ENCODE measurements at regions not wholly inside any gene's neighbourhood (a gene's known extent, or its start where the extent isn't known, plus 50 kb on each side); places are given as distances from the start of the nearest gene placed in this dataset.

DNA sequence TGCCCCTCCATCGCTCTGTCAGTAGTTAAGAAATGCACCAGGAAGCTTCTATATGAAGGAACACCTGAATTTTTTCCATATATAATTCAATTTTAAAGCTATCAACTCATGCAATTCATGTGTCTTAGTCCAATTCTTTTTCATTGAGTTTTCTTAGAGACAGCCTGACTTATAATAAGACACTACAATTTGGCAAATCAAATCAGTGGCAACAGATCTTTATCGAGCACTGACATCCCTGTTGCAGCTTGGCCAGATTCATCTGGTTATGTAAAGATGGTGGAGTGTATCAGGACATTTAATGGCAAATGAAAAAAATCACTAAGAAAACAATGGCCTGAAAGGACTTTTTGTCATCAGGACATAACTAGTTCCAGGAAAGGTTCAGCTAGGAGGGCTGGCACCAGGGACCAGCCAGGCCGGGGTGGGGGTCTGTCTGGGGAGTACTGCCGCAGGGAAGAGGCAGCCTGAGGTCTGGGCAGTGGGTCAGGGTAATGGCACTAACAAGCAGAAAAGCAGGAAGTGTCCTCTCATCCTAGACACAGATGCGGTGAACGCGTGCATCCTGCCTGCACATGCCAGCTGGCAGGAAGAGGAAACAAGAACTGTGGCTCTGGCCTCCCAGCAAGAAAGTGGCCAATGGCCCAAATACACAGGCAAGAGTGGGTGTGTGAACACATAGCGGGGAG, 100.5 kb upstream of the LMNTD1 start:
- Mint-ChIP-seq H3K27ac (ENCODE audit: unreplicated experiment) (no peak overlapping the region), H3K9me3 (ENCODE audit: unreplicated experiment) (no peaks in the 10 kb centered on the region), H3K27me3 (ENCODE audit: insufficient read depth, unreplicated experiment) (no peaks in the 10 kb centered on the region), H3K4me1 (ENCODE audit: low read depth, unreplicated experiment) (no peaks in the 10 kb centered on the region), H3K36me3 (ENCODE audit: insufficient read depth, unreplicated experiment) (peaks cover 4% of the 10 kb centered on the region), H3K4me3 (ENCODE audit: unreplicated experiment) (no peak overlapping the region)
- Histone ChIP-seq H3K4me3 (ENCODE audit: low read depth, low read length) (no peak overlapping the region), H3K9me3 (no peaks in the 10 kb centered on the region), H3K36me3 (ENCODE audit: control insufficient read depth, insufficient read depth, low read length) (no peaks in the 10 kb centered on the region), H3K27me3 (replicated peaks; ENCODE audit: control insufficient read depth, insufficient read depth, low read length) (no peaks in the 10 kb centered on the region), H3K4me1 (peaks cover 6% of the 10 kb centered on the region)
- POLR2A ChIA-PET = no interaction called here
- no TSS peak for BruUV-seq (replicated peaks)
- DNase-seq = no peak
- intact Hi-C loops (cut with micrococcal nuclease; ENCODE audit: unreplicated experiment) = no loop called here
- TF ChIP-seq, protein P1, sequence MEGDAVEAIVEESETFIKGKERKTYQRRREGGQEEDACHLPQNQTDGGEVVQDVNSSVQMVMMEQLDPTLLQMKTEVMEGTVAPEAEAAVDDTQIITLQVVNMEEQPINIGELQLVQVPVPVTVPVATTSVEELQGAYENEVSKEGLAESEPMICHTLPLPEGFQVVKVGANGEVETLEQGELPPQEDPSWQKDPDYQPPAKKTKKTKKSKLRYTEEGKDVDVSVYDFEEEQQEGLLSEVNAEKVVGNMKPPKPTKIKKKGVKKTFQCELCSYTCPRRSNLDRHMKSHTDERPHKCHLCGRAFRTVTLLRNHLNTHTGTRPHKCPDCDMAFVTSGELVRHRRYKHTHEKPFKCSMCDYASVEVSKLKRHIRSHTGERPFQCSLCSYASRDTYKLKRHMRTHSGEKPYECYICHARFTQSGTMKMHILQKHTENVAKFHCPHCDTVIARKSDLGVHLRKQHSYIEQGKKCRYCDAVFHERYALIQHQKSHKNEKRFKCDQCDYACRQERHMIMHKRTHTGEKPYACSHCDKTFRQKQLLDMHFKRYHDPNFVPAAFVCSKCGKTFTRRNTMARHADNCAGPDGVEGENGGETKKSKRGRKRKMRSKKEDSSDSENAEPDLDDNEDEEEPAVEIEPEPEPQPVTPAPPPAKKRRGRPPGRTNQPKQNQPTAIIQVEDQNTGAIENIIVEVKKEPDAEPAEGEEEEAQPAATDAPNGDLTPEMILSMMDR (IDR thresholded peaks at IDR 0.05; ENCODE audit: insufficient read depth in 1 of 2, low read depth in 1 of 2, low read length in 1 of 2, severe bottlenecking in 1 of 2, unreplicated experiment in 1 of 2) = no peak
- CTCF ChIA-PET = no interaction called here

DNA sequence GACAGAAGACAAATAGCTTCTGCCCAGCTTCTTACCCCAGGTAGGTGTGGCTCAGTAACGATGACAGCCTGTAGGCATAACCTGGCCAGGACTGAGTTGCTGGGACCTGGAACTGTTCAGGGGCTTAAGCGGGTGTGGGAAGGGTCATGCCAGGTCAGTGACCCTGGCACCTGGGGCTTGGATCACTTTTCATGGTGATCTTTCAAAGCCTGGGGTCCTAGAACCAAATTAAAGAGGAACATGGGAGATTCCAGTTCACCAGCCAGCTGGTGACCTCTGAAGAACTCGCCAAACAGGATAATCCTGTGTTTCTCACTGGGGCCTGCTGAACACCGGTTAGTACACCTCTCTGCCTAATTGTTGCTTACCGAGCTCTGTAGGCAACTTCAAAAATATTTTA, 102.6 kb upstream of the LMNTD1 start:
- Mint-ChIP-seq H3K27me3 (ENCODE audit: insufficient read depth, unreplicated experiment) (no peaks in the 10 kb centered on the region), H3K4me1 (ENCODE audit: low read depth, unreplicated experiment) (no peaks in the 10 kb centered on the region), H3K9me3 (ENCODE audit: unreplicated experiment) (no peaks in the 10 kb centered on the region), H3K27ac (ENCODE audit: unreplicated experiment) (no peak overlapping the region), H3K36me3 (ENCODE audit: insufficient read depth, unreplicated experiment) (peaks cover 4% of the 10 kb centered on the region), H3K4me3 (ENCODE audit: unreplicated experiment) (no peak overlapping the region)
- Histone ChIP-seq H3K4me3 (ENCODE audit: low read depth, low read length) (no peak overlapping the region), H3K36me3 (ENCODE audit: control insufficient read depth, insufficient read depth, low read length) (no peaks in the 10 kb centered on the region), H3K27me3 (replicated peaks; ENCODE audit: control insufficient read depth, insufficient read depth, low read length) (no peaks in the 10 kb centered on the region), H3K4me1 (peaks cover 6% of the 10 kb centered on the region), H3K9me3 (no peaks in the 10 kb centered on the region)
- peak; percentile 54 to 67 for DNase-seq
- no TSS peak for BruUV-seq (replicated peaks)
- TF ChIP-seq, protein P1 (IDR thresholded peaks at IDR 0.05; ENCODE audit: insufficient read depth in 1 of 2, low read depth in 1 of 2, low read length in 1 of 2, severe bottlenecking in 1 of 2, unreplicated experiment in 1 of 2) = no peak
- ChIA-PET POLR2A (interaction anchor here (0.6 kb wide), 1 partner anchor 13 kb away, joined by 12 read pairs; no protein-coding TSS in a partner anchor), CTCF (no interaction called here)
- intact Hi-C loops (cut with micrococcal nuclease; ENCODE audit: unreplicated experiment) = no loop called here

DNA sequence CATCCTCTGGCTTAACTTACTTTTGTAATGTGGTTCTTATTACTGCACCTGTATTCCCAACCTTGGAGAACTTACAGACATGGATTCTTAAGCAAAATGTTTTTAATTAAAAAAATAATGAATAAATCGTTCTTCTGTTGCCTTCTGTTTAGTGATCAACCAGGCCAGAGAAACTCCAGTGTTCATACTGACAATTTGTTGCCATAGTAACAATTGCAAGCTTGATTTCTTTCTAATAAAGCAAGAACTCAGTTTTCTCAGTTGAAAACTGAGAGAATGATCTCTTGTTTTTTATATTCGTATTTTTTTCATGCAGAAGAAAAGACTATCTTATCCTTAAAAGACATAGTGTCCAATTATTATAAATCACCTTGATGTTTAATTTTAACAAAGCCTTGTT, 106.5 kb upstream of the LMNTD1 start:
- CTCF ChIA-PET = no interaction called here
- no peaks in the 10 kb centered on the region for H3K27me3 ChIP-seq (replicated peaks; ENCODE audit: control insufficient read depth, insufficient read depth, low read length)
- no peaks in the 10 kb centered on the region for H3K9me3 ChIP-seq
- Mint-ChIP-seq H3K27ac (ENCODE audit: unreplicated experiment) (no peak overlapping the region), H3K9me3 (ENCODE audit: unreplicated experiment) (peaks cover 18% of the 10 kb centered on the region), H3K36me3 (ENCODE audit: insufficient read depth, unreplicated experiment) (peaks cover 4% of the 10 kb centered on the region), H3K4me3 (ENCODE audit: unreplicated experiment) (no peak overlapping the region), H3K4me1 (ENCODE audit: low read depth, unreplicated experiment) (no peaks in the 10 kb centered on the region), H3K27me3 (ENCODE audit: insufficient read depth, unreplicated experiment) (peaks cover 2% of the 10 kb centered on the region)
- BruUV-seq (replicated peaks) = no TSS peak
- POLR2A ChIA-PET = no interaction called here
- H3K36me3 ChIP-seq (ENCODE audit: control insufficient read depth, insufficient read depth, low read length) = no peaks in the 10 kb centered on the region
- TF ChIP-seq, protein P1 (IDR thresholded peaks at IDR 0.05; ENCODE audit: insufficient read depth in 1 of 2, low read depth in 1 of 2, low read length in 1 of 2, severe bottlenecking in 1 of 2, unreplicated experiment in 1 of 2) = no peak
- H3K4me3 ChIP-seq (ENCODE audit: low read depth, low read length) = no peak overlapping the region
- peaks cover 6% of the 10 kb centered on the region for H3K4me1 ChIP-seq
- DNase-seq = no peak
- intact Hi-C loops (cut with micrococcal nuclease; ENCODE audit: unreplicated experiment) = no loop called here
